MM.1S (cell line): ENCODE measurements at regions not wholly inside any gene's neighbourhood (a gene's known extent, or its start where the extent isn't known, plus 50 kb on each side); places are given as distances from the start of the nearest gene placed in this dataset.

Experiments used
- CTCF ChIP-seq: fragments of 300-600 bp; sonication (generic); IDR thresholded peaks from 2 replicates; pipeline ENCODE4 v1.5.1; 2016; ENCODE audit warnings: antibody characterized with exemption, low read length, mixed read lengths
- EZH2 ChIP-seq: fragments of 300-600 bp; sonication (generic); optimal IDR thresholded peaks from 2 replicates; pipeline ENCODE3; 2017; ENCODE audit warnings: low read depth, mild to moderate bottlenecking, antibody characterized with exemption, low read length, mixed read lengths

- TF ChIP-seq EZH2, result no peak
- no peak for TF ChIP-seq CTCF
Observed at GRCh38 chr10:24153537-24153936, 55.4 kb upstream of the KIAA1217 start.
